IMR-90 (cell line): ENCODE measurements at regions not wholly inside any gene's neighbourhood (a gene's known extent, or its start where the extent isn't known, plus 50 kb on each side); places are given as distances from the start of the nearest gene placed in this dataset.

Experiments used
- POLR2A ChIP-seq: IDR thresholded peaks from 2 replicates; pipeline ENCODE4 v1.6.1; 2012; ENCODE audit warnings: mild to moderate bottlenecking, low read depth, low read length
- RCOR1 ChIP-seq: IDR thresholded peaks from 2 replicates; pipeline ENCODE4 v1.6.1; 2012; ENCODE audit warnings: mild to moderate bottlenecking, low read length, improper control_type of control experiment; ENCODE audit not compliant: insufficient replicate concordance

GRCh38 chr15:54722342-54722986 is 474.3 kb downstream of the RSL24D1 start:
- TF ChIP-seq RCOR1 (no peak), POLR2A (no peak)
